MM.1S (cell line): ENCODE measurements at regions not wholly inside any gene's neighbourhood (a gene's known extent, or its start where the extent isn't known, plus 50 kb on each side); places are given as distances from the start of the nearest gene placed in this dataset.

Source experiments
- CTCF ChIP-seq: fragments of 300-600 bp; sonication (generic); IDR thresholded peaks from 2 replicates; pipeline ENCODE4 v1.5.1; 2016; ENCODE audit warnings: antibody characterized with exemption, low read length, mixed read lengths
- EZH2 ChIP-seq: fragments of 300-600 bp; sonication (generic); optimal IDR thresholded peaks from 2 replicates; pipeline ENCODE3; 2017; ENCODE audit warnings: low read depth, mild to moderate bottlenecking, antibody characterized with exemption, low read length, mixed read lengths

GRCh38 chr1:227422581-227422980, 104.3 kb upstream of the CDC42BPA start:
- TF ChIP-seq CTCF (no peak), EZH2 (no peak)
